Prostate gland (tissue), 2 donors: ENCODE measurements at regions not wholly inside any gene's neighbourhood (a gene's known extent, or its start where the extent isn't known, plus 50 kb on each side); places are given as distances from the start of the nearest gene placed in this dataset.
"Not testable (repeated sequence)": the region's sequence is repeated elsewhere in the genome, so short reads cannot be mapped to it uniquely, and the experiment has no call there.

Experiments
- DNase-seq: peaks from one replicate; pipeline ENCODE4 v3.0.0-alpha.2; 2019; ENCODE audit warnings: low spot score
- H3K27ac ChIP-seq, 2 donors: fragments of 200-600 bp; sonication (generic); 2 replicates each; pipeline ENCODE4 v1.5.1; 2017 to 2019
- H3K27me3 ChIP-seq: fragments of 200-600 bp; sonication (generic); replicated peaks from 2 replicates; pipeline ENCODE4 v1.5.1; 2019; ENCODE audit not compliant: insufficient read depth
- H3K36me3 ChIP-seq, 2 donors: fragments of 200-600 bp; sonication (generic); 1 replicate in 1 of 2; 2 replicates in 1 of 2; pipeline versions ENCODE4 v1.5.1 to v1.8.1; 2017 to 2019
- H3K4me1 ChIP-seq: fragments of 200-600 bp; sonication (generic); replicated peaks from 2 replicates; pipeline ENCODE4 v1.5.1; 2019
- H3K4me3 ChIP-seq, 2 donors: fragments of 200-600 bp; sonication (generic); 2 replicates each; pipeline ENCODE4 v1.5.1; 2017 to 2019
- H3K9me3 ChIP-seq: fragments of 200-600 bp; sonication (generic); 2 replicates; pipeline ENCODE4 v1.5.1; 2017
- CTCF ChIP-seq, 4 experiments: fragments of 200-600 bp in 2 of 4; fragments of 450-650 bp in 2 of 4; sonication (generic) in 2 of 4; IDR thresholded peaks; 1 replicate in 3 of 4; 2 replicates in 1 of 4; pipeline ENCODE4 v1.5.1; 2016 to 2019; ENCODE audit warnings: antibody characterized with exemption in 4 of 4, mild to moderate bottlenecking in 2 of 4, moderate library complexity in 2 of 4
- POLR2A ChIP-seq: fragments of 450-650 bp; IDR thresholded peaks from one replicate; pipeline ENCODE4 v1.6.1; 2016; ENCODE audit warnings: antibody characterized with exemption, mild to moderate bottlenecking
- POLR2AphosphoS5 ChIP-seq: sonication (generic); formaldehyde crosslinking; IDR thresholded peaks from one replicate; pipeline ENCODE4 v1.6.1; 2017; ENCODE audit warnings: antibody characterized with exemption
- WGBS: methylation state at CpG from one replicate; pipeline ENCODE4 v1.1.5; 2018; 5-methylcytosine and 5-hydroxymethylcytosine counted together
- intact Hi-C: fragments of 100-400 bp; cut with DNase I; formaldehyde crosslinking; loops from one replicate; pipeline ENCODE4 v1.14.2; 2022

- intact Hi-C loops = no loop called here
- Histone ChIP-seq H3K27ac (no peak overlapping the region), H3K4me3 (no peak overlapping the region), H3K27me3 (no peaks in the 10 kb centered on the region), H3K4me1 (no peaks in the 10 kb centered on the region), H3K9me3 (no peaks in the 10 kb centered on the region), H3K36me3 (no peaks in the 10 kb centered on the region)
- no peak for DNase-seq
- TF ChIP-seq CTCF (IDR thresholded peaks at IDR 0.05) (no peak), POLR2A (no peak), POLR2AphosphoS5 (no peak)
- 65% methylated on average over 6 of the region's 6 CpGs for WGBS
These were observed 222.8 kb upstream of the PRKCQ start for GRCh38 chr10:6802759-6803426.

GRCh38 chr10:6796231-6796630, 216.2 kb upstream of the PRKCQ start:
- no peak for TF ChIP-seq POLR2AphosphoS5
- no peak for TF ChIP-seq POLR2A
- no peak for TF ChIP-seq CTCF (IDR thresholded peaks at IDR 0.05)
- WGBS = 86% methylated on average over 3 of the region's 3 CpGs
- H3K36me3 ChIP-seq = no peaks in the 10 kb centered on the region
- intact Hi-C loops = no loop called here
- no peaks in the 10 kb centered on the region for H3K27me3 ChIP-seq
- H3K4me1 ChIP-seq = no peaks in the 10 kb centered on the region
- no peak overlapping the region for H3K27ac ChIP-seq
- no peak overlapping the region for H3K4me3 ChIP-seq
- no peaks in the 10 kb centered on the region for H3K9me3 ChIP-seq
- no peak for DNase-seq

- H3K9me3 ChIP-seq = no peaks in the 10 kb centered on the region
- no peaks in the 10 kb centered on the region for H3K4me1 ChIP-seq
- TF ChIP-seq POLR2A = no peak
- no peak for TF ChIP-seq CTCF (IDR thresholded peaks at IDR 0.05)
- no peak for TF ChIP-seq POLR2AphosphoS5
- intact Hi-C loops = no loop called here
- H3K27ac ChIP-seq = no peak overlapping the region
- WGBS = 57% methylated on average over 6 of the region's 6 CpGs
- DNase-seq = no peak
- no peak overlapping the region for H3K4me3 ChIP-seq
- no peaks in the 10 kb centered on the region for H3K27me3 ChIP-seq
- no peaks in the 10 kb centered on the region for H3K36me3 ChIP-seq
These were observed 215.5 kb upstream of the PRKCQ start for GRCh38 chr10:6795541-6795940.

- H3K36me3 ChIP-seq, DNase-seq, H3K4me1 ChIP-seq, H3K27ac ChIP-seq, intact Hi-C loops, H3K27me3 ChIP-seq, H3K4me3 ChIP-seq, H3K9me3 ChIP-seq: not testable (repeated sequence)
- 27% methylated on average over 5 of the region's 10 CpGs for WGBS
These were observed 214.8 kb upstream of the PRKCQ start for GRCh38 chr10:6794841-6795240.

GRCh38 chr10:6794441-6794840, 214.4 kb upstream of the PRKCQ start:
- WGBS = 67% methylated on average over 10 of the region's 10 CpGs
- Histone ChIP-seq H3K36me3 (no peaks in the 10 kb centered on the region), H3K4me1 (no peaks in the 10 kb centered on the region), H3K9me3 (no peaks in the 10 kb centered on the region), H3K4me3 (no peak overlapping the region), H3K27ac (no peak overlapping the region), H3K27me3 (no peaks in the 10 kb centered on the region)
- TF ChIP-seq POLR2A = no peak
- no peak for TF ChIP-seq CTCF (IDR thresholded peaks at IDR 0.05)
- TF ChIP-seq POLR2AphosphoS5 = no peak
- intact Hi-C loops = no loop called here
- DNase-seq = no peak
